Natural killer cell (primary cell): ENCODE measurements at regions not wholly inside any gene's neighbourhood (a gene's known extent, or its start where the extent isn't known, plus 50 kb on each side); places are given as distances from the start of the nearest gene placed in this dataset.

Source experiments
- ATAC-seq, 3 donors: fragments of 150-1000 bp in 2 of 3; fragments of 200-7000 bp in 1 of 3; cut with Tn5 transposase; 1 replicate in 1 of 3; 2 replicates in 2 of 3; pipeline ENCODE4 v1.10.0; 2021; ENCODE audit warnings: mild to moderate bottlenecking in 2 of 3, moderate library complexity in 2 of 3
- DNase-seq, 2 donors: peaks; one replicate each; pipeline versions ENCODE4 v3.0.0 to v3.0.0-alpha.2; 2013 to 2021; ENCODE audit warnings: mixed read lengths in 1 of 2
- H3K27ac ChIP-seq: one replicate; pipeline ENCODE4 v1.5.1; 2013; ENCODE audit warnings: mild to moderate bottlenecking, low read length
- H3K27me3 ChIP-seq: one replicate; pipeline ENCODE4 v1.6.1; 2013; ENCODE audit warnings: low read length; ENCODE audit not compliant: control insufficient read depth, insufficient read depth
- H3K36me3 ChIP-seq: one replicate; pipeline ENCODE4 v1.6.1; 2013; ENCODE audit warnings: low read length; ENCODE audit not compliant: control insufficient read depth, insufficient read depth
- H3K4me1 ChIP-seq: one replicate; pipeline ENCODE4 v1.6.1; 2013; ENCODE audit warnings: low read length; ENCODE audit not compliant: control insufficient read depth, insufficient read depth
- H3K4me3 ChIP-seq: one replicate; pipeline ENCODE4 v1.5.1; 2013; ENCODE audit warnings: low read length
- H3K9me3 ChIP-seq: one replicate; pipeline ENCODE4 v1.6.1; 2013; ENCODE audit warnings: low read length; ENCODE audit not compliant: control insufficient read depth, insufficient read depth
- H3K27ac Mint-ChIP-seq, 2 donors: one replicate each; pipeline ENCODE4 v1.8.0; 2022; ENCODE audit warnings: mild to moderate bottlenecking in 2 of 2, mixed read lengths in 2 of 2, moderate library complexity in 1 of 2
- H3K27me3 Mint-ChIP-seq, 2 donors: one replicate each; pipeline ENCODE4 v1.8.0; 2022; ENCODE audit warnings: low read depth in 2 of 2, mixed read lengths in 2 of 2
- H3K36me3 Mint-ChIP-seq: one replicate; pipeline ENCODE4 v1.8.0; 2022; ENCODE audit warnings: mixed read lengths
- H3K4me1 Mint-ChIP-seq, 2 donors: one replicate each; pipeline ENCODE4 v1.8.0; 2022; ENCODE audit warnings: mixed read lengths in 2 of 2
- H3K4me3 Mint-ChIP-seq: one replicate; pipeline ENCODE4 v1.8.0; 2022; ENCODE audit warnings: mild to moderate bottlenecking, moderate library complexity, mixed read lengths
- H3K9me3 Mint-ChIP-seq, 2 donors: one replicate each; pipeline ENCODE4 v1.8.0; 2022; ENCODE audit warnings: mixed read lengths in 2 of 2
- CTCF ChIP-seq: fragments of 200-600 bp; IDR thresholded peaks from one replicate; pipeline ENCODE4 v1.8.0; 2022; ENCODE audit warnings: antibody characterized with exemption
- WGBS: methylation state at CpG from one replicate; pipeline ENCODE4 v1.1.7; 2013; ENCODE audit warnings: missing lambda C conversion rate; ENCODE audit not compliant: insufficient coverage; 5-methylcytosine and 5-hydroxymethylcytosine counted together
- intact Hi-C: fragments of 100-400 bp; cut with micrococcal nuclease; formaldehyde crosslinking; loops from one replicate; pipeline ENCODE4 v1.14.2; 2022

DNA sequence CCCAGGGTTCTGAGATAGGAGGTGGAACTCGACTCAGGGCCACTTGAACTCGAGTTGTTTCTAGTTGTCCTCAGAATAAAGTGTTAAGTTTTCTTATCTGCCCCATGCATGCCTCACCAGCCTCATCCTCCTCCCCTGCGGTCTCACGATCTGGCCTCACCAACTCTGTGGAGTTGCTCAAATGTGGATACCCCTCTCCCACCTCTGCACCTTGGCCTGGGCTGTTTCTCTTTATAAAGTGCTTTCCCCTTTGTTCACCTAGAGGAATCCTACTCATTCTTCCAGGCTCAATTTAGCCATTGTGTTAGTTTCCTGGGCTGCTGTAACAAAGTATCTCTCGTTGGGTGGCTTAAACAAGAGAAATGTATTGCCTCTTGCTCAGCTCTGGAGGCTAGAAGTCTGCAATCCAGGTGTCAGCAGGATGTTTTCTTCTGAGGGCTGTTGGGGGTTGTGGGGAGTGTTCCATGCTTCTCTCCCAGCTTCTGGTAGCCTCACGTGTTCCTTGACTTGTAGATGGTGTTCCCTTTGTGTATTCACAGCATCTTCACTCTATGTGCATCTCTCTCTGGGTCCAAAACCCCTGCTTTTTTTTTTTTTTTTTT is 100.7 kb downstream of the MEX3B start:
- peaks cover 0 to 4% of the 10 kb centered on the region in 2 donors for H3K9me3 Mint-ChIP-seq
- Histone ChIP-seq H3K36me3 (no peaks in the 10 kb centered on the region), H3K4me1 (no peaks in the 10 kb centered on the region), H3K9me3 (no peaks in the 10 kb centered on the region), H3K4me3 (no peak overlapping the region), H3K27ac (no peak overlapping the region), H3K27me3 (no peaks in the 10 kb centered on the region)
- WGBS = 53% methylated on average over 6 of the region's 6 CpGs
- no peak for TF ChIP-seq CTCF
- DNase-seq (no peak), ATAC-seq (no peak)
- intact Hi-C loops = no loop called here
- no peak overlapping the region for H3K27ac Mint-ChIP-seq
- peaks cover 4 to 6% of the 10 kb centered on the region in 2 donors for H3K27me3 Mint-ChIP-seq
- H3K36me3 Mint-ChIP-seq = no peaks in the 10 kb centered on the region
- H3K4me1 Mint-ChIP-seq = no peaks in the 10 kb centered on the region
- H3K4me3 Mint-ChIP-seq = no peak overlapping the region

DNA sequence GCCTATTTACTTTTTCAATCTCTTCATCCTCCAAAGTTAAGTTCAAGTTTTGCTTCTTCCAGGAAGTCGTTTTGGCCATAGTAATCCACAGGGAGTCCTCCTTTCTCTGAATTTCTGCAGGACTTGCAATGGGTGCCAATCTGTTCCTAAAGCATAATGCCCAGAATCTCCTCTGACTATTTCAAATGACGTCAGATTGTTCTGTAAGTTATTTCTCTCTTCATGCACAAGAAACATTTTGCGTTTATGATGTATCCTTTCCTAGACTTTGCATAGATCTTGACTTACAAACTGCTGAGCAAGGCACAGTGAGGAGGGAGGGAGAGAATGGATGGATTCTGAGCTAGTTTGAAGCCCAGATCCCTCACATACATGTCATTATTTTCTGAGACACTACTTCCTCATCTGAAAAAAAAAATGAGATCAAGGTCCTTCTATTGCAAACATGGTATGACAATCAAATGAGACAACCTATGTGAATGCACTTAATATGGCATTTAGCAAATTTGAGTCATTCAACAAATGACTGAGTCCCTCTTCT is 103.1 kb downstream of the MEX3B start:
- H3K4me3 Mint-ChIP-seq = no peak overlapping the region
- ATAC-seq (no peak), DNase-seq (no peak)
- no peaks in the 10 kb centered on the region for H3K4me1 Mint-ChIP-seq
- intact Hi-C loops = no loop called here
- H3K27ac ChIP-seq = no peak overlapping the region
- no peaks in the 10 kb centered on the region for H3K36me3 ChIP-seq
- no peak for TF ChIP-seq CTCF
- 57% methylated on average over 2 of the region's 3 CpGs for WGBS
- H3K4me3 ChIP-seq = no peak overlapping the region
- no peaks in the 10 kb centered on the region for H3K27me3 ChIP-seq
- no peak overlapping the region for H3K27ac Mint-ChIP-seq
- H3K4me1 ChIP-seq = no peaks in the 10 kb centered on the region
- no peaks in the 10 kb centered on the region for H3K36me3 Mint-ChIP-seq
- H3K9me3 ChIP-seq = no peaks in the 10 kb centered on the region
- peaks cover 6 to 8% of the 10 kb centered on the region in 2 donors for H3K27me3 Mint-ChIP-seq
- H3K9me3 Mint-ChIP-seq = peaks cover 0 to 5% of the 10 kb centered on the region in 2 donors

- TF ChIP-seq CTCF = no peak
- Mint-ChIP-seq H3K4me3 (no peak overlapping the region), H3K9me3 (peaks cover 0 to 5% of the 10 kb centered on the region in 2 donors), H3K36me3 (no peaks in the 10 kb centered on the region), H3K27me3 (peaks cover 11 to 12% of the 10 kb centered on the region in 2 donors), H3K4me1 (no peaks in the 10 kb centered on the region), H3K27ac (no peak overlapping the region)
- WGBS = 0% methylated on average over 1 of the region's 1 CpG
- Histone ChIP-seq H3K27me3 (no peaks in the 10 kb centered on the region), H3K36me3 (no peaks in the 10 kb centered on the region), H3K4me3 (no peak overlapping the region), H3K4me1 (no peaks in the 10 kb centered on the region), H3K27ac (no peak overlapping the region), H3K9me3 (no peaks in the 10 kb centered on the region)
- DNase-seq (no peak), ATAC-seq (peak in 1 of 3 donors; percentile 75)
- intact Hi-C loops = no loop called here
Measured at GRCh38 chr15:81942157-81942556, 103.7 kb downstream of the MEX3B start.

- 85% methylated on average over 4 of the region's 4 CpGs for WGBS
- intact Hi-C loops = no loop called here
Measured at GRCh38 chr15:81941479-81941878, 104.3 kb downstream of the MEX3B start.

More at GRCh38 chr15:81941479-81941878, 104.3 kb downstream of the MEX3B start:
- no peak for TF ChIP-seq CTCF
- H3K4me3 Mint-ChIP-seq = no peak overlapping the region
- no peaks in the 10 kb centered on the region for H3K36me3 ChIP-seq
- DNase-seq (no peak), ATAC-seq (no peak)
- no peaks in the 10 kb centered on the region for H3K27me3 ChIP-seq
- H3K9me3 Mint-ChIP-seq = peaks cover 0 to 5% of the 10 kb centered on the region in 2 donors
- H3K27me3 Mint-ChIP-seq = peaks cover 11 to 12% of the 10 kb centered on the region in 2 donors
- H3K4me3 ChIP-seq = no peak overlapping the region
- no peaks in the 10 kb centered on the region for H3K9me3 ChIP-seq
- H3K27ac Mint-ChIP-seq = no peak overlapping the region
- H3K27ac ChIP-seq = no peak overlapping the region
- H3K36me3 Mint-ChIP-seq = no peaks in the 10 kb centered on the region
- no peaks in the 10 kb centered on the region for H3K4me1 Mint-ChIP-seq
- H3K4me1 ChIP-seq = no peaks in the 10 kb centered on the region
